ENCODE measurements at regions not wholly inside any gene's neighbourhood (a gene's known extent, or its start where the extent isn't known, plus 50 kb on each side); places are given as distances from the start of the nearest gene placed in this dataset.

DNA sequence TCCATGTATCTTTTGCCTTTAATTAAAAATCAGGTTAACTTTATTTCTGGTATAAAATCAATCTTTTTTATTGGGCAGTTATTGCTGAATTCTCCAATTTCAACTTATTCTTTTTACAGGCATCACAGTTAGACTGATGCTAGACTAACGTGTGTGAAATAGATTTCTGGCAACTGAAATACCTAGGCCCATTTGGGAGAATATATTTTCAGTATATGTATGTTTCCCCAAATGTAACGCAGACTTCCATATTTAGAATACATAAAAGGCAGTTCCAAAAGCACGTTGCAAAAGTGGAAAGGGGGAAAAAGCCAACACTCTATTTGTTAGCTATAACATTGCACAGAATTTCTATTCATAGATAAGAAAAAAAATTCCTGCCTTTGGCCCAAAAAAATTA lies 297.0 kb downstream of the ATP23 start:
- H3K27ac ChIP-seq (ENCODE audit: low read depth, low read length): no peak overlapping the region
- H3K36me3 ChIP-seq (ENCODE audit: insufficient read depth, low read length): no peaks in the 10 kb centered on the region
- no peak overlapping the region for H3K9ac ChIP-seq (ENCODE audit: low read depth, low read length)
- no peaks in the 10 kb centered on the region for H3K9me3 ChIP-seq (ENCODE audit: insufficient read depth, low read depth, low read length)
- WGBS: 88% methylated on average over 1 of the region's 3 CpGs
- no peaks in the 10 kb centered on the region for H3K4me1 ChIP-seq (ENCODE audit: insufficient read depth, low read length)
- H3K27me3 ChIP-seq (ENCODE audit: insufficient read depth, low read length): no peaks in the 10 kb centered on the region
- H3K4me3 ChIP-seq (ENCODE audit: low read length): no peak overlapping the region

DNA sequence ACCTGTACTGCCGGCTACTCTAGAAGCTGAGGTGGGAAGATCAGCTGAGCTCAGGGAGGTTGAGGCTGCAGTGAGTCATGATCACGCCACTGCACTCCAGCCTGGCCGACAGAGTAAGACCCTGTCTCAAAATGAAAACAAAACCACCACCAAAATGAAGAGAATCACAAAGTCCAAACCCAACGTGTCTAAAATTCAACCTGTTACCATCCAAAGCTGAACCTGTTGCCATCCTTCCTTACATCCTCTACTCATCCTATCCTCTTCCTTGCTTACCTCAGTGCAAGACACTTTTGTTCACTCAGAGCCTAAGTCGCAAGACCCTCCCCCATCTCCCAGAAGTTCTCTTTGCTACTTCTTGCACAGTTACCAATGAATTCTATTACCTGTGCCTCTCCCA lies 299.7 kb downstream of the ATP23 start:
- no peak overlapping the region for H3K9ac ChIP-seq (ENCODE audit: low read depth, low read length)
- no peak overlapping the region for H3K27ac ChIP-seq (ENCODE audit: low read depth, low read length)
- no peaks in the 10 kb centered on the region for H3K27me3 ChIP-seq (ENCODE audit: insufficient read depth, low read length)
- WGBS: 96% methylated on average over 5 of the region's 5 CpGs
- no peaks in the 10 kb centered on the region for H3K9me3 ChIP-seq (ENCODE audit: insufficient read depth, low read depth, low read length)
- H3K36me3 ChIP-seq (ENCODE audit: insufficient read depth, low read length): no peaks in the 10 kb centered on the region
- H3K4me1 ChIP-seq (ENCODE audit: insufficient read depth, low read length): no peaks in the 10 kb centered on the region
- H3K4me3 ChIP-seq (ENCODE audit: low read length): no peak overlapping the region

DNA sequence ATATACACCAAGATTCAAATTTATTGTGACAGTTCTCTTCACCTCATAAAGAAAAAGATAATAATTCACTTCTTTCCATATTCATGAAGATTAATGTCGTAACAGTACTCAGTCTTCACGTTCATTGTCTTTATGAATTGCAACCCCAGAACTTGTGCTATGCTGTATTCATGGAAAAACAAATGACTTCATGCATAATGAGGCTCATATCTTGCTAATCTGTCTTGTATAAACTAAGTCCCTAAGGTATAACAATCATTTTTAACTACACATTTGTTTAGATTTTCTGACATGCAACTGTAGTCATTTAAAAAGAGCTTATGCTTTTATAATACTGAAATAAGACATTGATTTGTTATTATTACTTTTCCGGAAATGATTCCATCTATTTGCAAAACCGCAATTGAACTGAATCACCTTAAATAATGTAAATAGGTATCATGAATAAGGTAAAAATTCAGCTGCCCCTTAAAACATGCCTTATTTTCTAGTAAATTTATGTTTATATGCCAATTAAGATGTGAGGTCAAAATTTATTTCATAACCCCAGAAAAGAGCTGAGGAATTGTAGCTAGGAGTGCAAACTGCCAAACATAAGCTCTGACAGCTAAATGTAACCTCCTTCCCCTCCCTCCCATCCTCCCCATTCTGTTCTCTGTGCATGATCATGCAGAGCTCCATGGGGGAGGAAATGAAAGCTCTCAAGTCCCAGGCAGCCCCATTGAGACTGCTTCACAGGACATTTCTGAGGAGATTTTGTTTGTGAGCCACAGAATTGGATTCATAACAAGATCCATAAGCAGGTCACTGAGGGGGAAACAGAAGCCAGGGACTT lies 301.6 kb downstream of the ATP23 start:
- H3K4me3 ChIP-seq (ENCODE audit: low read length): no peak overlapping the region
- no peaks in the 10 kb centered on the region for H3K27me3 ChIP-seq (ENCODE audit: insufficient read depth, low read length)
- H3K4me1 ChIP-seq (ENCODE audit: insufficient read depth, low read length): no peaks in the 10 kb centered on the region
- no peak overlapping the region for H3K27ac ChIP-seq (ENCODE audit: low read depth, low read length)
- H3K36me3 ChIP-seq (ENCODE audit: insufficient read depth, low read length): no peaks in the 10 kb centered on the region
- WGBS: 90% methylated on average over 2 of the region's 4 CpGs
- no peak overlapping the region for H3K9ac ChIP-seq (ENCODE audit: low read depth, low read length)
- H3K9me3 ChIP-seq (ENCODE audit: insufficient read depth, low read depth, low read length): no peaks in the 10 kb centered on the region

DNA sequence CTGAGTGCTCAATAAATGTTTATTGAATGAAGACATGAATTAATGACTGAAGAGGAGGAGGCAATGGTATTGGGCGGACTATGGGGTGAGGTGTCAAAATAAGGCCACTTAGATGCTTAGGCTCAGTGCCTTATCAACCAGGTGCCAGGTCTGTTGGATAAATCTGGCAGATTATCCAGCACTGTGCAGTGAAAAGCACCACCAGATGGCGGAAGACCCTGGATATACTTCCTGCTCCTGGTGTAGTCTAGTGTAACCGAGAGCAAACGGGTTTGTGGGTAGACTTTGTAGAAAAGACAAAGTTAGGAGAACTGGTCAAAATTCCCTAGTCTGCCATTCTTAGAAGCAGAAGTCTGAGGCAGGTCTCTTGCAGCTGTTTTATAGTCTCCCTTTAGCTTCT lies 306.3 kb downstream of the ATP23 start:
- Histone ChIP-seq H3K36me3 (ENCODE audit: insufficient read depth, low read length) (no peaks in the 10 kb centered on the region), H3K4me3 (ENCODE audit: low read length) (no peak overlapping the region), H3K9ac (ENCODE audit: low read depth, low read length) (no peak overlapping the region), H3K27me3 (ENCODE audit: insufficient read depth, low read length) (no peaks in the 10 kb centered on the region), H3K4me1 (ENCODE audit: insufficient read depth, low read length) (no peaks in the 10 kb centered on the region), H3K9me3 (ENCODE audit: insufficient read depth, low read depth, low read length) (no peaks in the 10 kb centered on the region), H3K27ac (ENCODE audit: low read depth, low read length) (no peak overlapping the region)
- WGBS: 92% methylated on average over 4 of the region's 4 CpGs

DNA sequence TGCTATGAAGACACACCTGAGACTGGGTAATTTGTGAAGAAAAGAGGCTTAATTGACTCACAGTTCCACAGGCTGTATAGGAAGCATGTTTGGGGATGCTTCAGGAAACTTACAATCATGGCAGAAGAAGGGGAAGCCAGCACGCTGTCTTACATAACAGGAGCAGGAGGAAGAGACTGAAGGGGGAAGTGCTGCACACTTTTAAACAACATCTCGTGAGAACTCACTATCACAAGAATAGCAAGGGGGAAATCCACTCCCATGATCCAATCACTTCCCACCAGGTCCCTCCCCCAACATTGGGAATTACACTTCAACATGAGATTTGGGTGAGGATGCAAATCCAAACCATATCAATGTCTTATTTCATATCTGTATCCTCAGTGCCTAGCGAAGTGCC lies 307.2 kb downstream of the ATP23 start:
- H3K27ac ChIP-seq (ENCODE audit: low read depth, low read length): no peak overlapping the region
- no peaks in the 10 kb centered on the region for H3K9me3 ChIP-seq (ENCODE audit: insufficient read depth, low read depth, low read length)
- no peaks in the 10 kb centered on the region for H3K27me3 ChIP-seq (ENCODE audit: insufficient read depth, low read length)
- no peak overlapping the region for H3K4me3 ChIP-seq (ENCODE audit: low read length)
- no peak overlapping the region for H3K9ac ChIP-seq (ENCODE audit: low read depth, low read length)
- no peaks in the 10 kb centered on the region for H3K36me3 ChIP-seq (ENCODE audit: insufficient read depth, low read length)
- WGBS: 95% methylated on average over 3 of the region's 3 CpGs
- H3K4me1 ChIP-seq (ENCODE audit: insufficient read depth, low read length): no peaks in the 10 kb centered on the region

DNA sequence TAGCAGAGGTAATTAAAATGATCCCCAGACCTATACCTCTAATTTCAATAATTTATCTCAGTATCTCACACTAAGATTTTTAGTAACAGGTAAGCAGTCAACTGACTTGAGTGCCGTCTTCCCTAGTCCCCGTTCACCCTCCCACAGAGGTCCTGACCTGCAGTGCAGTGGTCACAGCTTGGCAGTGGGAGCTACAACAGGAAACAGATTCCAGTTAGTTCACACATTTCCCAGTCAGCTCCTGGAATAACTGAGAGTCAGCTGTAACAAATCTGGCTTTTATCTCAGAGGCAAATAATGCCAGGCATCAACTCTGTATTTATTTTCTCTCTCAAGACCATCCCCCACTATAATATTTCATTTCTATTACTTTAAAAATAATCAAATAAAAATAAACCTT lies 308.2 kb downstream of the ATP23 start:
- no peak overlapping the region for H3K9ac ChIP-seq (ENCODE audit: low read depth, low read length)
- no peaks in the 10 kb centered on the region for H3K4me1 ChIP-seq (ENCODE audit: insufficient read depth, low read length)
- H3K4me3 ChIP-seq (ENCODE audit: low read length): no peak overlapping the region
- H3K27ac ChIP-seq (ENCODE audit: low read depth, low read length): no peak overlapping the region
- 82% methylated on average over 2 of the region's 2 CpGs for WGBS
- H3K9me3 ChIP-seq (ENCODE audit: insufficient read depth, low read depth, low read length): no peaks in the 10 kb centered on the region
- no peaks in the 10 kb centered on the region for H3K27me3 ChIP-seq (ENCODE audit: insufficient read depth, low read length)
- no peaks in the 10 kb centered on the region for H3K36me3 ChIP-seq (ENCODE audit: insufficient read depth, low read length)

DNA sequence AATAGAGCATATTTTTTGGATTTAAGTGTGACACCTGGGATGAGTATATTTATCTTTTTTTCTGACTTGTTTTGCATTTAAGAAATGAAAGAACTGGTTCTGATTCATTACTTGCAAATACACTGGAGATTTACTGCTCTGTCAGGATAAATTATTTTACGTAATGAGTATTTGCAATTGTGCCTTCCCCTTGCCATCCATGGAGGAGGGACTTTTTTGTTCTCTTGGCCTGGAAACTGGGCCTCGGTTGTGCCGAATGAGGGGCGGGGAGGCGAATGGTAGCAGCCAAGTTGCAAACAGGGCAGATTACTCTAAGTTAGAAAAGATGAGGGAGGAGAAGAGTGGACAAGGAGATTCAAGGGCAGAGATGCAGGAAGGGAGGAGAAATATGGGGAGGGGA lies 308.7 kb downstream of the ATP23 start:
- no peak overlapping the region for H3K9ac ChIP-seq (ENCODE audit: low read depth, low read length)
- no peaks in the 10 kb centered on the region for H3K36me3 ChIP-seq (ENCODE audit: insufficient read depth, low read length)
- H3K4me1 ChIP-seq (ENCODE audit: insufficient read depth, low read length): no peaks in the 10 kb centered on the region
- no peaks in the 10 kb centered on the region for H3K27me3 ChIP-seq (ENCODE audit: insufficient read depth, low read length)
- 97% methylated on average over 5 of the region's 5 CpGs for WGBS
- H3K9me3 ChIP-seq (ENCODE audit: insufficient read depth, low read depth, low read length): no peaks in the 10 kb centered on the region
- H3K27ac ChIP-seq (ENCODE audit: low read depth, low read length): no peak overlapping the region
- H3K4me3 ChIP-seq (ENCODE audit: low read length): no peak overlapping the region

DNA sequence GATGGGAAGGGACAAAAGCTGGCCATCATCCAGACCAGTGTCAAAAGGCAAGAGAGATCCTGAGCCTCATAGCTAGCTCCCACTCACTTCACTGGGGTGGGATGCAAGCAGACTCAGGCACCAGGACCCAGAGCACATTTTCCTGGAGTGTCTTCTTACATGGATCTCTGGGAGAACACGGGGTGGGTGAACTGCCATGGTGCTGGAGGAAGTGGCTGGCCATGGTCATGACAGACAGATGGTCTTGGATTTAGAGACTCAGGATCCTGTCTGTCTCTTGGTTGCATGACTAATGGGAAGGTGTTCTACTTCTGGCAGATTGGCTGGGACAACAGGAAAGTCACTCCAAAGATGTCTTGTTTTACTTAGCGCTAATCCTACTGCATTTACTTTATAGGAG lies 311.5 kb downstream of the ATP23 start:
- 96% methylated on average over 1 of the region's 2 CpGs for WGBS
- Histone ChIP-seq H3K36me3 (ENCODE audit: insufficient read depth, low read length) (no peaks in the 10 kb centered on the region), H3K9ac (ENCODE audit: low read depth, low read length) (no peak overlapping the region), H3K27ac (ENCODE audit: low read depth, low read length) (no peak overlapping the region), H3K4me1 (ENCODE audit: insufficient read depth, low read length) (no peaks in the 10 kb centered on the region), H3K27me3 (ENCODE audit: insufficient read depth, low read length) (no peaks in the 10 kb centered on the region), H3K9me3 (ENCODE audit: insufficient read depth, low read depth, low read length) (no peaks in the 10 kb centered on the region), H3K4me3 (ENCODE audit: low read length) (no peak overlapping the region)

DNA sequence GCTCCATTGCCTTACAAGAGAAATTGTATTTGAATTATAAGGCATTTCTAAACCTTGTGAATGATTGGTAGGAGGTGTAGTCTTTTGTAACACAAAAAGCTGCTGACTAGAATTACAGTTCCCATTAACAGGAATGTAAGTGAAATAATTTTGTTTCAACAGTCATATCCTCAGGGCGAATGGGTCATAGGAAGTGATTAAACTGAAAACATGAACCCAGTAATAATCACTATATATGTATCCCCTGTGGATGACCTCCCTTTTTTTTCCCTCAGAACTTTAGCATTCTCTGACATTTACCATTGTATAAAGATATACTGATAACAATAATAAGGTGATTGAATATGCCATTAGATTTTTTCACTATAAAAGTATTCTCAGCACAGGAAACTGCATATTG lies 312.3 kb downstream of the ATP23 start:
- H3K9me3 ChIP-seq (ENCODE audit: insufficient read depth, low read depth, low read length): no peaks in the 10 kb centered on the region
- no peak overlapping the region for H3K9ac ChIP-seq (ENCODE audit: low read depth, low read length)
- no peaks in the 10 kb centered on the region for H3K4me1 ChIP-seq (ENCODE audit: insufficient read depth, low read length)
- no peak overlapping the region for H3K27ac ChIP-seq (ENCODE audit: low read depth, low read length)
- H3K4me3 ChIP-seq (ENCODE audit: low read length): no peak overlapping the region
- 100% methylated on average over 1 of the region's 1 CpG for WGBS
- no peaks in the 10 kb centered on the region for H3K27me3 ChIP-seq (ENCODE audit: insufficient read depth, low read length)
- H3K36me3 ChIP-seq (ENCODE audit: insufficient read depth, low read length): no peaks in the 10 kb centered on the region

DNA sequence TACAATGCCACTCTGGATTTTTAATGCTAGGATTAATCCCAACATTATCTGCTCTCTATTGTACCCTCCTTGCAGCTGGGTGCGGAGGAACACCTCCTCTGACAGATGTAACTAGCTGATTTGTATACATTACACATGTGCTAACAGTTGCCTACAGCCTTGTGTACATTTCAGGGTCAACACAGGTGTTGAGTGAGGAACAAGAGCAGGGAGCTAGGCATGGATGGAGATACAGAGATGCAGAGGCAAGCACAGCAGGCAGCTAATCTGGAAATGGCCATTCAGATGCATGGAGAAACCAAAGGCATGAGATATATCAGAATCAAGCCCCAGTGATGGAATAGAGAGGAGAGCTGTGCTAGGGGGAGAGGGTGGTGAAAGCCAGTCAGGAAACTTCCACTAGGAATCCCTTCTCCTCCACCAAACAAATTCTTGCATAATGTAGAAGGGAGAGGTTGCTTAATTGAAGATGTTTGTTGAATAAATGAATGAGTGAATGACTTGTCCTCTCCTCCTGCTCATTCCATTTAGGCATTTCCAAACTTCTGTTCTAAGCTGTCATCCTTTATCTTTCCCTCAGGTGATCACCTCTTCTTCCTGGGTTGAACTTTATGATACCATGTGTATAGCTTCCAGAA lies 313.2 kb downstream of the ATP23 start:
- H3K9ac ChIP-seq (ENCODE audit: low read depth, low read length): no peak overlapping the region
- H3K4me3 ChIP-seq (ENCODE audit: low read length): no peak overlapping the region
- no peak overlapping the region for H3K27ac ChIP-seq (ENCODE audit: low read depth, low read length)
- H3K27me3 ChIP-seq (ENCODE audit: insufficient read depth, low read length): no peaks in the 10 kb centered on the region
- WGBS: 100% methylated on average over 1 of the region's 1 CpG
- H3K4me1 ChIP-seq (ENCODE audit: insufficient read depth, low read length): no peaks in the 10 kb centered on the region
- H3K36me3 ChIP-seq (ENCODE audit: insufficient read depth, low read length): no peaks in the 10 kb centered on the region
- no peaks in the 10 kb centered on the region for H3K9me3 ChIP-seq (ENCODE audit: insufficient read depth, low read depth, low read length)

DNA sequence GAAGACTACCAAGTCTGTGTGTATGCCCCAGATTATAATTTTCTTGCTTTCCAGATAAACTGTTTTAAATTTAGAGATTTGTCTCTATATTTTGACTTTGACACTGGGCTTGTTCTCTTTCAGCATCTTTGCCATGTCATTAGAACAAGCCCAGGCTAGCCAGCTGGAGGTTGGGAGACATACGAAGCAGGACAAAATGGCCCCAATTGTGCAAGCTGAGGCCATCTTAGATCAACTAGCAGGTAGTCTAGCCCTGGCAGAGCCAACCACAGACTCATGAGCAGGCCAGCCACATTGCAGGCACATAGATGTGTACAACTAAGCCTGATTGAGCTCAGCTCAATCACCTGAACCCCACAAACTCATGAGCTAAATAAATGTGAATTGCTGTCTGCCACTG lies 321.4 kb downstream of the ATP23 start:
- no peak overlapping the region for H3K27ac ChIP-seq (ENCODE audit: low read depth, low read length)
- H3K4me3 ChIP-seq (ENCODE audit: low read length): no peak overlapping the region
- no peaks in the 10 kb centered on the region for H3K36me3 ChIP-seq (ENCODE audit: insufficient read depth, low read length)
- H3K27me3 ChIP-seq (ENCODE audit: insufficient read depth, low read length): no peaks in the 10 kb centered on the region
- H3K4me1 ChIP-seq (ENCODE audit: insufficient read depth, low read length): no peaks in the 10 kb centered on the region
- WGBS: 96% methylated on average over 1 of the region's 1 CpG
- no peak overlapping the region for H3K9ac ChIP-seq (ENCODE audit: low read depth, low read length)
- H3K9me3 ChIP-seq (ENCODE audit: insufficient read depth, low read depth, low read length): no peaks in the 10 kb centered on the region
